GM12875 (cell line): ENCODE measurements at regions not wholly inside any gene's neighbourhood (a gene's known extent, or its start where the extent isn't known, plus 50 kb on each side); places are given as distances from the start of the nearest gene placed in this dataset.
"Not testable (repeated sequence)": the region's sequence is repeated elsewhere in the genome, so short reads cannot be mapped to it uniquely, and the experiment has no call there.

Source experiments
- H3K4me3 ChIP-seq: one replicate; pipeline ENCODE4 v1.5.1; 2011; ENCODE audit warnings: low read depth, low read length, control low read depth
- TF ChIP-seq, protein P1 (sequence below): IDR thresholded peaks from 2 replicates; pipeline ENCODE4 v1.5.1; 2011; ENCODE audit warnings: low read depth, mild to moderate bottlenecking, control low read depth, inconsistent platforms, low read length, moderate library complexity, borderline replicate concordance; ENCODE audit not compliant: insufficient read depth

GRCh38 chr12:9424175-9424740, 183.5 kb downstream of the KLRB1 start:
- H3K4me3 ChIP-seq = not testable (repeated sequence)

GRCh38 chr12:9422689-9423088, 185.0 kb downstream of the KLRB1 start:
- H3K4me3 ChIP-seq = not testable (repeated sequence)

DNA sequence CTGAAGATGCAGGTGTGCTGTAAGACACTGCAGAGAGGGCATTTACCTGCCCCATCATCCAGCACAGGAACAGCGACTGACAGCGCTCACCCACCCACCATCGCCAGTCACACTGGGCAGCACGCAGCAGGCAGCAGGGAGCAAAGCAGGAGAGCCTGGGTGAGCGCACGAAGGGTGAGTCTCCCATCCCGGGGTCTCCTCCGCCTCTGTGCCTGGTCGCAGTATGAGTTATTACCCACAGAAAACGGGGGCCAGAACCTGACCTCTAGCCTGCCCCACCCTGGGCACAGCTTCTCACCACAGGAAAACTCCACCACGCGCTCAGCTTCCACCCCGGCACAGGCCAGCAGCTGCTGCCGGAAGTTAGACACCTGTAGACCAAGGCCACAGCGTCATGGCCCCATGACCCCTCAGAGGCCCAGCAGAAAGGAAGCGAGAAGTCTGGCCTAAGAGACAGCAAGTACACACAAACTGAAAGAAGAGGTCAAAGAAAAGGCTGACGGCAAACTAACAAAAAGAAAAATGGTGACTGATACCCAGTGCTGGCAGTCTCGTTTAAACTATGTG, 186.1 kb downstream of the KLRB1 start:
- not testable (repeated sequence) for H3K4me3 ChIP-seq

DNA sequence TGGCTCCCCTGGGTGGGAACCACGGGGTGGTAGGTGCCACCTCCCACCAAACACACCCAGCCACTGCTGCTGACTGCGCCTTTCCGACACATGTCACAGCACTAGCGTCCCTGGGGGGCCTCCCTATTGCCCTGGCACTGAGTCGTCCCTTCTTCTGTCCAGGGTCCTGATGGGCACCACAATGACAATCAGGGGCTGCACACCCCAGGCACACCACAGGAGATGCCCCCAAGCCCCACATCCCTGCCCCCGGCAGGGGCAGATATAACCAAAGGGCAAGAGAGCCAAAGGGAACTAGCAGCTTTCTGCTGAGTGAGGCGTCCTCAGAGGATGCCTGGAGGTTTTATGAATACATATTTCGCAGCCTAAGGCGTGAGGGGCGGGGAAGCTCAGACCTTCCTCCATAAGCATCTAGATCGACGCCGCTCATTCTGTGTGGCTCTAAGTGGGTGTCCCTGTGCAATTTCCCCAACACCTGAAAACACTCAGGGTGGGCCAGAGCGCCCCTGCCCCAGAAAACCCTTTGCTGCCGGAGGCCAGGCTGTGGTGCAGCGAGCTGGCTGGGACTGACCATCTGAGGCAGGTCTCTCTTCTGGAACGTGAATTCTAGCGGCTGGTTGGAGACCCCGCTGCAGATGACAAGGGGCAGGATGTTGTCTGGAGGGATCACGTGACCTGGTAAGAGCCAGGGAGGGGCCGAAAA, 186.7 kb downstream of the KLRB1 start:
- not testable (repeated sequence) for H3K4me3 ChIP-seq

- not testable (repeated sequence) for H3K4me3 ChIP-seq
Observed at GRCh38 chr12:9418669-9419041, 189.1 kb downstream of the KLRB1 start.

DNA sequence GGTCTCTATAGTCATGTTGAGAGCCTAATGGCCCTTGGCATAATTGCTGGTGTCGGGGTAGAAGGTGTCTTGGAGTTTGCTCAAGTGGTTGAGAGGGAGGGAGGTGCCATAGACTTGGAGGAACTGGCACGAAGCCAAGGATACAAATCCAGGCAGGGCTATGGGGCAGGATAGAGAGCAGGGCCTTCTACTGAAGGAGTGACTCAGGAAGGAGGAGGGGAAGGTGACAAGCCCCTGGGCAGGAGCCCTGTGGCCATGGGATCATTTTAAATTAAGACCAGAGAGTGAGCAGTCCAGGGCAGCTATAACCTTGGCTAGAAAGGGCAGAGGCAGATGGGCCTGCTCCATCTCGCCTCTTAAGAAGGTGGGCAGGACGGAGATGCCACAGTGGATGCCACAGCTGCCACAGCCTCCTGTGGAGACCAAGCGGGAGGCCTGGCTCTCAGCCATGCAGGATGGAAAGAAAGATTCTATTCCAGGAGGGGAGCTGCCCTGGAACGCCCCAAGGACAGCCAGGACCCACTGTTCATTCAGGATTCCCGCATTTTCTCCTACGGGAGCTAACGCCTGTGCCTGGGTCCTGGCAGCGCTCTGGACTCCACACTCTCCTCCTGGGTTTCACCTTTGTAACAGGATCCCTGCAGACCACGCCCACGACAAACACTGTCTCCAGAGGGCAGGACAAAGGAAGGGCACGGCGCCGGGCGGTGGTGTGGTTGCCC, 189.6 kb downstream of the KLRB1 start:
- H3K4me3 ChIP-seq = not testable (repeated sequence)

- not testable (repeated sequence) for H3K4me3 ChIP-seq
Observed at GRCh38 chr12:9417341-9417740, 190.4 kb downstream of the KLRB1 start.

GRCh38 chr12:9416346-9416745, 191.4 kb downstream of the KLRB1 start:
- H3K4me3 ChIP-seq = not testable (repeated sequence)

- not testable (repeated sequence) for H3K4me3 ChIP-seq
Observed at GRCh38 chr12:9415898-9416297, 191.8 kb downstream of the KLRB1 start.

DNA sequence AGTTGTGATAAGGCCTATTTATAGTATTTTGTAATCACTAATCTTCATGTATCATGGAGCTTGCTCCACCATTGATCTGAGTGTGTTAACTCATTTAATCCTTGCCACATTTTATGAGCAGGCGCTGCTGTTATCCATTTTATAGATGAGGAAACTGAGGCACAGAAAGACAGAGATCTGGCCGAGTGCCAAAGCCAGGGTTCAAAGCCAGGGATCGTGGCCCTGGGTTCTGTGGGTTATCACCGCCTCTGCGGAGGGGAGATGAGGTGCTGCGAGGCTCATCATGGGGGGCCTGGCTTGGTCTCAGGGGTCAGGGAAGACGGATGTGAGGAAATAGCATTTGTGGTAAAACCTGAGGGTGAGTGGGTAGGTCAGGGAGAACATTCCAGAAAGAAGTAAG, 193.9 kb downstream of the KLRB1 start:
- not testable (repeated sequence) for H3K4me3 ChIP-seq

GRCh38 chr12:9412459-9412858, 195.3 kb downstream of the KLRB1 start:
- not testable (repeated sequence) for H3K4me3 ChIP-seq

DNA sequence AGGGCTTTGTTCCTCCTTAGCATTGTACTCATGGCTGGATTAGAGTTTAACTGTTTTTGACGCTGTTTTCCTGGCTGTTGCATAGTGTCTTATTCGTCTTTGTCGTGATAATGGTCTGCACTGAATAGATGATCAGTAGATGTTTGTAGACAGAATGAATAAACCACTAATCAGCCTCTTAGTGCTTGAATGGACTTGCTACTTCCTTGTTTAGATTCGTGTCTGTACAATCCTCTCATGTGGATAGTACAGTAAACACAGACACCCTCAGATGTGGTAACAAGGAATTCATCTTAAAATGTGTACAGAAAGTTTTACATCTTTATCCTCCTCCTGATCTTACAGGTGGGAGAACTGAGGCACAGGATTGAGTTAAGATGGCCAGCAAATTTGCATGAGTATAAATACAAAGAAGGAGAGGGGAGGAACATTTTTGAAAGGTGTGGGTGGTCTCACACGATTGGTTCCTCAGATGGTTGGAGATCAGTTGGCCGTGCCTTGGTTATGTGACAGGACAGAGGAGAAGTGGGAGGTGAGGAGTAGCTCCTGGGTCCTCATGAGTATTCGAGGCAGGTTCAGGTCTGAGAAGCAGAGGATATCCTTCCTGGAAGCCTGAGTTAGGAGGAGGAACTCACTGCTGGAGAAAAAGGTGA, 196.0 kb downstream of the KLRB1 start:
- not testable (repeated sequence) for H3K4me3 ChIP-seq

- not testable (repeated sequence) for H3K4me3 ChIP-seq
Observed at GRCh38 chr12:9407425-9407748, 199.2 kb upstream of the PZP start.

DNA sequence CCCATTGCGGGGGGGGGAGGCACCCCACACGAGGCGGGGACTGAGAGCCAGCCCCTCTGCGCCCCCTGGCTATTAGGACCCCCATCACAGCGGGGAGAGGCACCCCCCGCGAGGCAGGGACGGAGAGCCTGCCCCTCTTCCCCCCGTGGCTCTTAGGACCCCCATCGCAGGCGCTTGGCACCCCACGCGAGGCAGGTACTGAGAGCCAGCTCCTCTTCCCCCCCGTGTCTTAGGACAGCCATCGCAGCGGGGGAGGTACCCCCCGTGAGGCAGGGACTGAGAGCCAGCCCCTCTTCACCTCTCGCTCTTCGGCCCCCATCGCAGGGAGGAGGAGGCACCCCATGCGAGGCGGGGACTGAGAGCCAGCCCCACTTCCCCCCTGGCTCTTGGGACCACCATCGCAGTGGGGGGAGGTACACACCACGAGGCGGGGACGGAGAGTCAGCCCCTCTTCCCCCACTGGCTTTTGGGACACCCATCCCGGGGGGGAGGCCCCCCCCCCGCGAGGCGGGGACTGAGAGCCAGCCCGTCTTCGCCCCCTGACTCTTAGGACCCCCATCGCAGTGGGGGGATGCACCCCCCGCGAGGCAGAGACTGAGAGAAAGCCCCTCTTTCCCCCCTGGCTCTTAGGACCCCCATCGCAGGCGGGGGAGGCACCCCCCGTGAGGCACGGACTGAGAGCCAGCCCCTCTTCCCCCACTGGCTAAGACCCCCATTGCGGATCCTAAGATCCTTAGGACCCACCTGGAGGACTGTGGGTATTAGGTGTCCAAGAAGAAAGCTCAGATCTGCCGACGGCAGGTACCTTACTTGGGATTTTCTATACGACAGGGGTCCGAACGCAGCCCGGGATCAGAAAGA, 198.6 kb upstream of the PZP start:
- TF ChIP-seq, protein P1, sequence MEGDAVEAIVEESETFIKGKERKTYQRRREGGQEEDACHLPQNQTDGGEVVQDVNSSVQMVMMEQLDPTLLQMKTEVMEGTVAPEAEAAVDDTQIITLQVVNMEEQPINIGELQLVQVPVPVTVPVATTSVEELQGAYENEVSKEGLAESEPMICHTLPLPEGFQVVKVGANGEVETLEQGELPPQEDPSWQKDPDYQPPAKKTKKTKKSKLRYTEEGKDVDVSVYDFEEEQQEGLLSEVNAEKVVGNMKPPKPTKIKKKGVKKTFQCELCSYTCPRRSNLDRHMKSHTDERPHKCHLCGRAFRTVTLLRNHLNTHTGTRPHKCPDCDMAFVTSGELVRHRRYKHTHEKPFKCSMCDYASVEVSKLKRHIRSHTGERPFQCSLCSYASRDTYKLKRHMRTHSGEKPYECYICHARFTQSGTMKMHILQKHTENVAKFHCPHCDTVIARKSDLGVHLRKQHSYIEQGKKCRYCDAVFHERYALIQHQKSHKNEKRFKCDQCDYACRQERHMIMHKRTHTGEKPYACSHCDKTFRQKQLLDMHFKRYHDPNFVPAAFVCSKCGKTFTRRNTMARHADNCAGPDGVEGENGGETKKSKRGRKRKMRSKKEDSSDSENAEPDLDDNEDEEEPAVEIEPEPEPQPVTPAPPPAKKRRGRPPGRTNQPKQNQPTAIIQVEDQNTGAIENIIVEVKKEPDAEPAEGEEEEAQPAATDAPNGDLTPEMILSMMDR = no peak
- H3K4me3 ChIP-seq = no peak overlapping the region
